HepG2 (cell line): ENCODE measurements at regions not wholly inside any gene's neighbourhood (a gene's known extent, or its start where the extent isn't known, plus 50 kb on each side); places are given as distances from the start of the nearest gene placed in this dataset.
"Not testable (repeated sequence)": the region's sequence is repeated elsewhere in the genome, so short reads cannot be mapped to it uniquely, and the experiment has no call there.

ENCODE experiments used
- ATAC-seq: fragments of 200-7000 bp; cut with Tn5 transposase; 3 replicates; pipeline ENCODE4 v1.9.1; 2020; ENCODE audit warnings: mild to moderate bottlenecking, moderate library complexity
- BruUV-seq: library from RNA; stranded (reverse); fragments of 400-500 nt; replicated peaks from 2 replicates; lab custom pipeline; 2021; lab: Mats Ljungman, UMichigan
- CTCF ChIA-PET: fragments of 300-600 bp; formaldehyde crosslinking; extraction: SDS; loops from one replicate; lab custom pipeline; 2021; ENCODE audit warnings: low total read pairs, inconsistent platforms, low intra/inter-chr PET ratio; lab: Yijun Ruan, JAX
- POLR2A ChIA-PET: fragments of 350-600 bp; sonication (Branson Sonifier 250); formaldehyde crosslinking; loops from one replicate; lab custom pipeline; 2020; ENCODE audit warnings: antibody characterized with exemption, inconsistent platforms; lab: Yijun Ruan, JAX
- DNase-seq: peaks from one replicate; pipeline ENCODE4 v3.0.0-alpha.2; 2015; ENCODE audit warnings: low spot score
- FAIRE-seq: peaks from 3 replicates; lab custom pipeline; 2011; peaks lifted over from hg19 to GRCh38; lab: Jason Lieb, UNC
- H2AFZ ChIP-seq: one replicate; pipeline ENCODE4 v1.6.1; 2011; ENCODE audit warnings: low read length, inconsistent platforms
- H3K27ac ChIP-seq: fragments of 300-600 bp; 3 replicates; pipeline ENCODE4 v1.8.0; 2011; ENCODE audit warnings: mixed run types, mild to moderate bottlenecking, mixed read lengths, low read length, inconsistent platforms; ENCODE audit not compliant: insufficient read depth; ENCODE audit errors: extremely low read length
- H3K27me3 ChIP-seq, 2 experiments: fragments of 200-600 bp in 1 of 2; 2 replicates in 1 of 2; 3 replicates in 1 of 2; pipeline versions ENCODE4 v1.6.0 to v1.8.0; 2011; ENCODE audit warnings: low read length in 2 of 2, mild to moderate bottlenecking in 2 of 2, moderate library complexity in 2 of 2, inconsistent platforms in 1 of 2; ENCODE audit not compliant: insufficient read depth in 2 of 2, control insufficient read depth in 1 of 2
- H3K36me3 ChIP-seq, 2 experiments: fragments of 200-600 bp in 1 of 2; replicated peaks in 1 of 2; 2 replicates in 1 of 2; 3 replicates in 1 of 2; pipeline versions ENCODE4 v1.5.1 to v1.8.0; 2011; ENCODE audit warnings: low read length in 2 of 2, inconsistent platforms in 1 of 2; ENCODE audit not compliant: insufficient read depth in 2 of 2, control insufficient read depth in 1 of 2
- H3K4me1 ChIP-seq: 2 replicates; pipeline ENCODE4 v1.5.1; 2012; ENCODE audit warnings: low read length, inconsistent platforms; ENCODE audit not compliant: insufficient read depth
- H3K4me2 ChIP-seq: 2 replicates; pipeline ENCODE4 v1.6.0; 2011; ENCODE audit warnings: low read depth, low read length, inconsistent platforms
- H3K4me3 ChIP-seq, 3 experiments: fragments of 200-600 bp in 1 of 3; sonication (generic), shearing (Covaris generic) in 1 of 3; replicated peaks in 1 of 3; 2 replicates each; pipeline ENCODE4 v1.5.1; 2011 to 2016; ENCODE audit warnings: low read length in 3 of 3, inconsistent platforms in 2 of 3, low read depth in 2 of 3, mild to moderate bottlenecking in 2 of 3, control low read depth in 1 of 3, mixed read lengths in 1 of 3; ENCODE audit not compliant: insufficient read depth in 1 of 3
- H3K79me2 ChIP-seq: one replicate; pipeline ENCODE4 v1.6.1; 2011; ENCODE audit warnings: low read length, inconsistent platforms; ENCODE audit not compliant: insufficient read depth
- H3K9ac ChIP-seq: 2 replicates; pipeline ENCODE4 v1.6.0; 2011; ENCODE audit warnings: mild to moderate bottlenecking, low read depth, low read length, inconsistent platforms; ENCODE audit not compliant: insufficient read depth
- H3K9me3 ChIP-seq: 2 replicates; pipeline ENCODE4 v1.5.1; 2012; ENCODE audit warnings: mild to moderate bottlenecking, low read length
- H4K20me1 ChIP-seq: 2 replicates; pipeline ENCODE4 v1.6.0; 2011; ENCODE audit warnings: inconsistent platforms, mild to moderate bottlenecking, low read length, moderate library complexity; ENCODE audit not compliant: insufficient read depth
- AGO2 ChIP-seq: fragments of 200-400 bp; formaldehyde crosslinking; optimal IDR thresholded peaks from 2 replicates; pipeline ENCODE3; 2017; ENCODE audit warnings: mild to moderate bottlenecking, low read depth, low read length, moderate library complexity
- CREB1 ChIP-seq, 2 experiments: fragments of 450-650 bp in 1 of 2; IDR thresholded peaks; 2 replicates each; pipeline ENCODE4 v1.6.1; 2016 to 2017; ENCODE audit warnings: control low read depth in 1 of 2, mild to moderate bottlenecking in 1 of 2, missing compliant biosample characterization in 1 of 2, missing genetic modification characterization in 1 of 2
- GABPB1 ChIP-seq: IDR thresholded peaks from 2 replicates; pipeline ENCODE4 v1.6.1; 2016; ENCODE audit warnings: mild to moderate bottlenecking, missing genetic modification reagents, moderate library complexity, missing compliant biosample characterization
- KLF11 ChIP-seq: IDR thresholded peaks from 2 replicates; pipeline ENCODE4 v1.6.1; 2016; ENCODE audit warnings: missing compliant biosample characterization
- KMT2A ChIP-seq: sonication (generic); formaldehyde crosslinking; IDR thresholded peaks from 2 replicates; pipeline ENCODE4 v1.4.0; 2020; ENCODE audit warnings: missing genetic modification reagents
- NFRKB ChIP-seq: fragments of 450-650 bp; IDR thresholded peaks from 2 replicates; pipeline ENCODE4 v1.6.1; 2017
- SMAD1 ChIP-seq: sonication (generic); formaldehyde crosslinking; IDR thresholded peaks from 2 replicates; pipeline ENCODE4 v1.4.0; 2020; ENCODE audit warnings: missing genetic modification reagents, low read depth, mild to moderate bottlenecking, borderline replicate concordance
- ZC3H4 ChIP-seq: sonication (generic); formaldehyde crosslinking; IDR thresholded peaks from 2 replicates; pipeline ENCODE4 v1.4.0; 2020; ENCODE audit warnings: missing genetic modification reagents, borderline replicate concordance
- ZFP62 ChIP-seq: sonication (generic); formaldehyde crosslinking; IDR thresholded peaks from 2 replicates; pipeline ENCODE4 v1.4.0; 2020; ENCODE audit warnings: missing genetic modification reagents
- ZNF460 ChIP-seq: sonication (generic); formaldehyde crosslinking; IDR thresholded peaks from 2 replicates; pipeline ENCODE4 v1.5.1; 2020; ENCODE audit warnings: missing genetic modification reagents, mild to moderate bottlenecking, borderline replicate concordance
- WGBS: methylation state at CpG from one replicate; pipeline ENCODE4 v1.1.6; 2017; ENCODE audit warnings: low lambda C conversion rate; 5-methylcytosine and 5-hydroxymethylcytosine counted together
- in situ Hi-C: cut with HindIII; loops from 2 replicates; pipeline ENCODE4 v1.10.0; 2017; ENCODE audit warnings: low pct_unique_long_range_greater_than_20kb; ENCODE audit not compliant: extremely low pct_ligation_motif_present
- intact Hi-C: fragments of 100-400 bp; cut with micrococcal nuclease; formaldehyde crosslinking; loops from one replicate; pipeline ENCODE4 v1.10.0; 2022; ENCODE audit not compliant: unreplicated experiment
- TF ChIP-seq, protein P1 (sequence below): sonication (generic); formaldehyde crosslinking; IDR thresholded peaks from 2 replicates; pipeline ENCODE4 v1.4.0; 2020; ENCODE audit warnings: missing genetic modification reagents

DNA sequence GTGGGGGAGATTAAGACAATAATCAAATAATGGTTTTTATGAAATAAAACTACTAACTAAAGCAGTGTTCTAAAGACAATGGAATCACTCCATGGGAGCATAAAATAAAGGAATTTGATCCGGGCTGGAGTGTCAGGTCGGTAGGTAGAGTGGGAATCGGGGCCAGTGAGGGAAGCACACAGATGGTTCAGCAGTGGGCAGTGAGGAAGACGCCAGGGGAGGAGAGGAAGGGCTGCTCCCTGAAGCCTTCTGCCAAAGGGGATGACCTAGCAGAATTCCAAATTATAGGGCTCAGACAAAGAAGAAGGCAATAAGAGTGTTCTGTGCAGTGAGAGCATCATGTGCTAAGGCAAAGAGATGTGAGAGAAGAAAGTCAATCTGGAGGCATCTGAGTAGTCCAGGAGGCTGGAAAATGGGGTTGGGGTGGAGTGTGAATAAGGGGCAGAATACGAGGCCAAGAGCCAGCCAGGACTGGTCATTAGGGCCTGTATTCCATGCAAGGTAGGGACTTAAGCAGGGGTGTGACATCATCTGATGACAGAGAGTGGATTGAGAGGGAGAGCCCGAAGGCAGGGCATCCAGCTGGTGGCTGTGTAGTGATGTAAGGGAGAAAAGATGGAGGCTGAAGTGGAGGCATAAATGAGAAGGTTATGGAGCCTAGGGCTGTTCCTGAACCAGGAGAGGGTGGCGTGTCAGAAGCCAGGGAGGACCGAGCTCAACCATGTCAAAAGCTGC lies 137.6 kb downstream of the COPRS start:
- Histone ChIP-seq H3K4me1 (no peaks in the 10 kb centered on the region), H3K27ac (no peak overlapping the region), H3K36me3 (no peaks in the 10 kb centered on the region), H2AFZ (no peak overlapping the region), H3K4me2 (no peak overlapping the region), H3K27me3 (peaks cover 1 to 8% of the 10 kb centered on the region in 2 experiments; a peak in 2 of 5 replicates), H3K9ac (no peak overlapping the region), H3K79me2 (no peaks in the 10 kb centered on the region), H3K4me3 (no peak overlapping the region), H3K9me3 (no peaks in the 10 kb centered on the region), H4K20me1 (no peaks in the 10 kb centered on the region)
- ChIA-PET POLR2A (no interaction called here), CTCF (no interaction called here)
- BruUV-seq = no TSS peak
- intact Hi-C loops = no loop called here
- 19% methylated on average over 8 of the region's 8 CpGs for WGBS
- ATAC-seq = no peak
- FAIRE-seq = no peak
- in situ Hi-C loops = no loop called here
- TF ChIP-seq, protein P1, sequence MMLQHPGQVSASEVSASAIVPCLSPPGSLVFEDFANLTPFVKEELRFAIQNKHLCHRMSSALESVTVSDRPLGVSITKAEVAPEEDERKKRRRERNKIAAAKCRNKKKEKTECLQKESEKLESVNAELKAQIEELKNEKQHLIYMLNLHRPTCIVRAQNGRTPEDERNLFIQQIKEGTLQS (CRISPR knock-in tag) = no peak
- TF ChIP-seq ZFP62 (no peak), SMAD1 (no peak), AGO2 (no peak), KLF11 (CRISPR knock-in tag) (no peak), ZC3H4 (CRISPR knock-in tag) (no peak), NFRKB (no peak), KMT2A (CRISPR knock-in tag) (no peak), CREB1 (IDR thresholded peaks at IDR 0.05) (0 out of 2 replicates have a peak, but pooled peaks have one; percentile 47), CREB1 (CRISPR knock-in tag; IDR thresholded peaks at IDR 0.05) (no peak)
- no peak for DNase-seq

- H3K4me1 ChIP-seq, CTCF ChIA-PET, ATAC-seq, BruUV-seq, H3K9ac ChIP-seq, H3K4me2 ChIP-seq, H3K79me2 ChIP-seq, in situ Hi-C loops, H3K36me3 ChIP-seq, H3K27me3 ChIP-seq, H3K4me3 ChIP-seq, DNase-seq, FAIRE-seq, POLR2A ChIA-PET, H3K27ac ChIP-seq, H4K20me1 ChIP-seq, intact Hi-C loops, H2AFZ ChIP-seq, H3K9me3 ChIP-seq: not testable (repeated sequence)
- 0 out of 2 replicates have a peak, but pooled peaks have one; percentile 14 for TF ChIP-seq GABPB1 (CRISPR knock-in tag)
- TF ChIP-seq ZNF460 (CRISPR knock-in tag) = 0 out of 2 replicates have a peak, but pooled peaks have one; percentile 20
- WGBS = 65% methylated on average over 6 of the region's 6 CpGs
Measured at GRCh38 chr17:31717251-31717650, 141.8 kb downstream of the COPRS start.
